GM23338 (cell line): ENCODE measurements at regions not wholly inside any gene's neighbourhood (a gene's known extent, or its start where the extent isn't known, plus 50 kb on each side); places are given as distances from the start of the nearest gene placed in this dataset.

Experiments used
- ATAC-seq: fragments of 200-7000 bp; cut with Tn5 transposase; 3 replicates; pipeline ENCODE4 v1.9.1; 2020
- DNase-seq: peaks from one replicate; pipeline ENCODE4 v3.0.0-alpha.2; 2015; ENCODE audit warnings: low spot score
- H2AFZ ChIP-seq: fragments of 200-600 bp; sonication (generic); 2 replicates; pipeline ENCODE4 v1.8.0; 2016; ENCODE audit warnings: antibody characterized with exemption, mild to moderate bottlenecking, moderate library complexity
- H3F3A ChIP-seq: fragments of 200-600 bp; sonication (generic); replicated peaks from 2 replicates; pipeline ENCODE4 v1.8.0; 2017; ENCODE audit warnings: antibody characterized with exemption, mixed run types, low read depth
- H3K27ac ChIP-seq: fragments of 200-600 bp; sonication (generic); 2 replicates; pipeline ENCODE4 v1.6.1; 2016; ENCODE audit warnings: low read depth
- H3K27me3 ChIP-seq: fragments of 200-600 bp; sonication (generic); 2 replicates; pipeline ENCODE4 v1.8.0; 2016; ENCODE audit warnings: mild to moderate bottlenecking, mixed run types, moderate library complexity; ENCODE audit not compliant: insufficient read depth
- H3K36me3 ChIP-seq: fragments of 200-600 bp; sonication (generic); 2 replicates; pipeline ENCODE4 v1.8.0; 2016; ENCODE audit warnings: mild to moderate bottlenecking; ENCODE audit not compliant: insufficient read depth
- H3K4me1 ChIP-seq: fragments of 200-600 bp; sonication (generic); 2 replicates; pipeline ENCODE4 v1.8.0; 2016; ENCODE audit warnings: mild to moderate bottlenecking, moderate library complexity; ENCODE audit not compliant: insufficient read depth
- H3K4me2 ChIP-seq: fragments of 200-600 bp; sonication (generic); 2 replicates; pipeline ENCODE4 v1.7.1; 2017; ENCODE audit warnings: mixed run types
- H3K4me3 ChIP-seq: fragments of 200-600 bp; sonication (generic); 2 replicates; pipeline ENCODE4 v1.6.1; 2016; ENCODE audit warnings: mixed run types
- H3K79me2 ChIP-seq: fragments of 200-600 bp; sonication (generic); replicated peaks from 2 replicates; pipeline ENCODE4 v1.8.0; 2017; ENCODE audit warnings: mild to moderate bottlenecking; ENCODE audit not compliant: insufficient read depth
- H3K9me2 ChIP-seq: fragments of 200-600 bp; sonication (generic); 2 replicates; pipeline ENCODE4 v1.8.0; 2017; ENCODE audit not compliant: insufficient read depth
- H4K20me1 ChIP-seq: fragments of 200-600 bp; sonication (generic); replicated peaks from 2 replicates; pipeline ENCODE4 v1.8.0; 2017; ENCODE audit warnings: mild to moderate bottlenecking; ENCODE audit not compliant: insufficient read depth
- H3K27ac Mint-ChIP-seq: 2 replicates; pipeline ENCODE4 v1.8.0; 2020; ENCODE audit warnings: inconsistent platforms, mild to moderate bottlenecking, moderate library complexity, mixed read lengths
- H3K27me3 Mint-ChIP-seq: 3 replicates; pipeline ENCODE4 v1.8.0; 2022; ENCODE audit warnings: low read depth, mild to moderate bottlenecking, moderate library complexity, mixed read lengths, inconsistent platforms; ENCODE audit not compliant: insufficient read depth, poor library complexity
- H3K36me3 Mint-ChIP-seq: 3 replicates; pipeline ENCODE4 v1.8.0; 2021; ENCODE audit warnings: low read depth, mild to moderate bottlenecking, inconsistent platforms, moderate library complexity, mixed read lengths
- H3K4me1 Mint-ChIP-seq: 3 replicates; pipeline ENCODE4 v1.8.0; 2020; ENCODE audit warnings: mild to moderate bottlenecking, inconsistent platforms, mixed read lengths
- H3K4me3 Mint-ChIP-seq: 3 replicates; pipeline ENCODE4 v1.8.0; 2021; ENCODE audit warnings: moderate library complexity, mild to moderate bottlenecking, inconsistent platforms, mixed read lengths
- H3K9me3 Mint-ChIP-seq: 3 replicates; pipeline ENCODE4 v1.8.0; 2020; ENCODE audit warnings: moderate library complexity, mild to moderate bottlenecking, inconsistent platforms, mixed read lengths
- EZH2 ChIP-seq: fragments of 200-600 bp; sonication (generic); IDR thresholded peaks from one replicate; pipeline ENCODE4 v1.8.0; 2017; ENCODE audit warnings: antibody characterized with exemption, mild to moderate bottlenecking, low read depth; ENCODE audit not compliant: unreplicated experiment
- REST ChIP-seq: IDR thresholded peaks from one replicate; pipeline ENCODE4 v1.6.1; 2018; ENCODE audit warnings: antibody characterized with exemption; ENCODE audit not compliant: unreplicated experiment
- ZNF462 ChIP-seq: fragments of 250-450 bp; sonication (Bioruptor Pico); IDR thresholded peaks from 2 replicates; pipeline ENCODE4 v1.5.0; 2020; ENCODE audit warnings: mild to moderate bottlenecking, moderate library complexity

GRCh38 chr3:177824190-177824786, 627.0 kb upstream of the TBL1XR1 start:
- H3K36me3 ChIP-seq, result no peaks in the 10 kb centered on the region
- H3K79me2 ChIP-seq, result no peaks in the 10 kb centered on the region
- no peak overlapping the region for H3K4me2 ChIP-seq
- Mint-ChIP-seq H3K27ac (no peak overlapping the region), H3K27me3 (peaks cover 3% of the 10 kb centered on the region), H3K36me3 (no peaks in the 10 kb centered on the region), H3K4me1 (peaks cover 9% of the 10 kb centered on the region), H3K9me3 (no peaks in the 10 kb centered on the region), H3K4me3 (no peak overlapping the region)
- no peak; the same call in 2 of the 3 replicates for ATAC-seq
- peak overlapping the region; percentile 88 for H2AFZ ChIP-seq
- no peak overlapping the region for H3K27ac ChIP-seq
- H3K9me2 ChIP-seq, result no peaks in the 10 kb centered on the region
- no peaks in the 10 kb centered on the region for H4K20me1 ChIP-seq
- peaks cover 6% of the 10 kb centered on the region; the same call in 1 of the 2 replicates for H3K4me1 ChIP-seq
- no peak overlapping the region for H3K4me3 ChIP-seq
- no peak for TF ChIP-seq ZNF462 (CRISPR knock-in tag)
- TF ChIP-seq EZH2, result no peak
- TF ChIP-seq REST, result no peak
- H3F3A ChIP-seq, result no peaks in the 10 kb centered on the region
- no peaks in the 10 kb centered on the region for H3K27me3 ChIP-seq
- DNase-seq, result no peak
